ENCODE measurements at regions not wholly inside any gene's neighbourhood (a gene's known extent, or its start where the extent isn't known, plus 50 kb on each side); places are given as distances from the start of the nearest gene placed in this dataset.

GRCh38 chr6:163841733-163842132 lies 427.2 kb downstream of the QKI start:
- TF ChIP-seq HDGF (IDR thresholded peaks at IDR 0.05; ENCODE audit: borderline replicate concordance) = no peak
- TF ChIP-seq FOXM1 (IDR thresholded peaks at IDR 0.05; ENCODE audit: borderline replicate concordance) = no peak
- no peak for TF ChIP-seq NFRKB (IDR thresholded peaks at IDR 0.05)
- no peak for TF ChIP-seq BHLHE40 (IDR thresholded peaks at IDR 0.05; ENCODE audit: borderline replicate concordance)

All from HEK293T (cell line).